Mesendoderm (in vitro differentiated cells): ENCODE measurements at regions not wholly inside any gene's neighbourhood (a gene's known extent, or its start where the extent isn't known, plus 50 kb on each side); places are given as distances from the start of the nearest gene placed in this dataset.
A peak's percentile ranks its signal among the peaks of the same experiment; 100 is the strongest.

Experiments
- DNase-seq: peaks from one replicate; pipeline ENCODE4 v3.0.0; 2013
- H2AK5ac ChIP-seq: 2 replicates; pipeline ENCODE4 v1.6.1; 2013; ENCODE audit warnings: low read length, inconsistent platforms
- H2BK120ac ChIP-seq: 2 replicates; pipeline ENCODE4 v1.6.1; 2013; ENCODE audit warnings: low read depth, mild to moderate bottlenecking, low read length, moderate library complexity, mixed read lengths
- H2BK15ac ChIP-seq: replicated peaks from 2 replicates; pipeline ENCODE4 v1.6.1; 2013; ENCODE audit warnings: low read depth, mild to moderate bottlenecking, moderate library complexity
- H2BK5ac ChIP-seq: 2 replicates; pipeline ENCODE4 v1.6.1; 2013; ENCODE audit warnings: low read length, inconsistent platforms
- H3K18ac ChIP-seq: 2 replicates; pipeline ENCODE4 v1.6.1; 2013; ENCODE audit warnings: mild to moderate bottlenecking, low read length, mixed read lengths
- H3K23ac ChIP-seq: one replicate; pipeline ENCODE4 v1.6.1; 2013; ENCODE audit warnings: low read length
- H3K27ac ChIP-seq: 2 replicates; pipeline ENCODE4 v1.5.1; 2013; ENCODE audit warnings: low read depth, mild to moderate bottlenecking, inconsistent platforms, low read length, moderate library complexity
- H3K27me3 ChIP-seq: 2 replicates; pipeline ENCODE4 v1.6.1; 2013; ENCODE audit warnings: low read length, control low read depth, mild to moderate bottlenecking, inconsistent platforms; ENCODE audit not compliant: insufficient read depth, poor library complexity
- H3K36me3 ChIP-seq: 2 replicates; pipeline ENCODE4 v1.6.1; 2013; ENCODE audit warnings: low read length, inconsistent platforms; ENCODE audit not compliant: control insufficient read depth, insufficient read depth
- H3K4ac ChIP-seq: one replicate; pipeline ENCODE4 v1.6.1; 2013; ENCODE audit warnings: low read depth, mild to moderate bottlenecking, low read length, moderate library complexity
- H3K4me1 ChIP-seq: 2 replicates; pipeline ENCODE4 v1.6.1; 2013; ENCODE audit warnings: low read depth, low read length, inconsistent platforms; ENCODE audit not compliant: control insufficient read depth
- H3K4me2 ChIP-seq: 2 replicates; pipeline ENCODE4 v1.6.1; 2013; ENCODE audit warnings: low read length
- H3K4me3 ChIP-seq: 2 replicates; pipeline ENCODE4 v1.5.1; 2013; ENCODE audit warnings: mild to moderate bottlenecking, low read length
- H3K56ac ChIP-seq: one replicate; pipeline ENCODE4 v1.6.1; 2013; ENCODE audit warnings: low read length
- H3K79me1 ChIP-seq: 2 replicates; pipeline ENCODE4 v1.6.1; 2013; ENCODE audit warnings: low read length, inconsistent platforms
- H3K79me2 ChIP-seq: 2 replicates; pipeline ENCODE4 v1.6.1; 2013; ENCODE audit warnings: mild to moderate bottlenecking, low read length; ENCODE audit not compliant: control insufficient read depth, insufficient read depth
- H3K9ac ChIP-seq: 2 replicates; pipeline ENCODE4 v1.6.1; 2013; ENCODE audit warnings: low read length, inconsistent platforms
- H4K5ac ChIP-seq: one replicate; pipeline ENCODE4 v1.6.1; 2013; ENCODE audit warnings: low read length
- H4K8ac ChIP-seq: one replicate; pipeline ENCODE4 v1.6.1; 2013; ENCODE audit warnings: low read depth, mild to moderate bottlenecking, control low read depth, low read length, moderate library complexity
- WGBS: extraction: QIAGEN DNeasy Blood & Tissue Kit; methylation state at CpG from one replicate; pipeline ENCODE4 v1.1.7; 2013; ENCODE audit warnings: low lambda C conversion rate, missing lambda C conversion rate; ENCODE audit not compliant: insufficient coverage; ENCODE audit errors: extremely low coverage; 5-methylcytosine and 5-hydroxymethylcytosine counted together

DNA sequence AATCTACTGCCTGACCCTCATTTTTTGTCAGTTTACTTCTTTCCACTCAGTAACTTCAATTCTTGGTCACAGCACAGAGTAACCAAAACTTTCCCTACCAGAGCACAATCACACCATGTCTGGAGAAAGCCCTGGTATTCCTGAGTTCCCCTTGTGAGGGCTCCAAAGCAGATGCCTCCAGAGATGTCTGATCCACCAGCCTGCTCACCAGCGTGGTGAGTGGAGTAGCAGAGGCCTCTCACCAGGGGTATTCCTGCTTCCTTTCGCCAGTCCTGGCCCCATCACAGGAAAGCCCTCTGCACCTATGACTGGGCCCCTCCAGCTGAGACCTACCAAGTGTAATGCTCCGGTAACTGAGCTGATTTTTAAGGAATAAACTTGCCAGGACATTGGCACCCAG lies 205.4 kb upstream of the HS3ST3A1 start:
- Histone ChIP-seq H3K79me2 (no peaks in the 10 kb centered on the region), H3K79me1 (no peaks in the 10 kb centered on the region), H3K18ac (no peak overlapping the region), H4K8ac (no peak overlapping the region), H2AK5ac (no peak overlapping the region), H2BK15ac (no peak overlapping the region), H4K5ac (no peak overlapping the region), H3K9ac (no peak overlapping the region), H2BK120ac (no peak overlapping the region), H3K4ac (no peak overlapping the region), H3K4me2 (no peak overlapping the region), H3K27me3 (no peaks in the 10 kb centered on the region), H2BK5ac (no peak overlapping the region), H3K4me1 (no peaks in the 10 kb centered on the region), H3K23ac (no peak overlapping the region), H3K36me3 (no peaks in the 10 kb centered on the region), H3K4me3 (no peak overlapping the region), H3K56ac (no peak overlapping the region), H3K27ac (no peak overlapping the region)
- no peak for DNase-seq
- no CpG with 5 or more reads among the region's 3 CpGs for WGBS

- no peak overlapping the region for H3K18ac ChIP-seq
- no peaks in the 10 kb centered on the region for H3K79me1 ChIP-seq
- H4K5ac ChIP-seq: no peak overlapping the region
- H3K4me2 ChIP-seq: no peak overlapping the region
- H3K27me3 ChIP-seq: no peaks in the 10 kb centered on the region
- no peak overlapping the region for H3K9ac ChIP-seq
- H3K56ac ChIP-seq: no peak overlapping the region
- no peaks in the 10 kb centered on the region for H3K79me2 ChIP-seq
- no peak overlapping the region for H2BK15ac ChIP-seq
- no peak overlapping the region for H3K4me3 ChIP-seq
- H3K4me1 ChIP-seq: peaks cover 4% of the 10 kb centered on the region
- no peak overlapping the region for H2AK5ac ChIP-seq
- H2BK120ac ChIP-seq: no peak overlapping the region
- H2BK5ac ChIP-seq: no peak overlapping the region
- no peak overlapping the region for H4K8ac ChIP-seq
- DNase-seq: no peak
- no CpG with 5 or more reads among the region's 2 CpGs for WGBS
- no peak overlapping the region for H3K27ac ChIP-seq
- no peak overlapping the region for H3K23ac ChIP-seq
- no peak overlapping the region for H3K4ac ChIP-seq
- no peaks in the 10 kb centered on the region for H3K36me3 ChIP-seq
Measured at GRCh38 chr17:13812350-13812749, 210.6 kb upstream of the HS3ST3A1 start.

DNA sequence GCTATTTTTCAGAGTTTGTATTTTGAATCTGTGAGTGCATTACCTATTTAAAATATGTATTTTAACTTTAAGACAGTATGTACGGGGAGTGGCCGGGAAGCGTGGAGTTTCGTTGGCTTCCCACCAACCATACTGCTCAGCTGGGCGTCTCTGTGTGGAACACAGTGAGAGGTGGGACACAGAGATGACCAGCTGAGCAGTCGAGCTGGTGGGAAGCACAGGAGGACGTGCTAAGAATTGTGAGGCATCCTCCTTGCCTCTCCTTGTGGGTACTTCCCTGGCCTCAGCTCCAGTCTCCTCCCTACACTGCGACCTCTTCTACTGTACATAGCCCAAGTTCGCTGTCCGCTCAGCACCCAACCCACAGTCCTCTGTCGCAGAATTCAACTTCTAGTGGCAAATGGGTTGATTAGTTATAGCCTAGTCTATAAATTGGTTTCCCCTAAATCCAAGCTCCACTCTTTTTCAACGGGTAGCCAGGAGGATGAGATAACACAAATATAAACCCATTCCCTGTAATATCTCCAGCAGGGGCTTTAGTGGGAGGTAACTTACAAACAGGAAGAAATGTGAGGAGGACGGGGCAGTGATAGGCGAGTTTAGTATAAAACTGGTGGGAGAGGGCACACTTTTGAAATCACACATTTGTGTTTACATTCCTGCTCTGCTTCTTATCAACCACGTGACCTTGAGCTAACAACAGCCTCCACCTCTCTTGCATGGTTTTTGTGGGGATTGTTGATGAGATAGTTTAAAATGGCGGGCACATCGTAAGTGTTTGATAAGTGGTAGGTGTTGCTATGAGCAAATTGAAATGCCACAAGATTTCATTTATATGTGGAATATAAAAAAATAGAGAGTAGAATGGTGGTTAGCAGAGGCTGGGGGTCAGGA lies 211.9 kb upstream of the HS3ST3A1 start:
- Histone ChIP-seq H2BK120ac (no peak overlapping the region), H3K79me1 (no peaks in the 10 kb centered on the region), H3K4ac (no peak overlapping the region), H3K4me1 (peaks cover 4% of the 10 kb centered on the region), H2BK5ac (no peak overlapping the region), H3K18ac (no peak overlapping the region), H3K79me2 (no peaks in the 10 kb centered on the region), H3K27me3 (no peaks in the 10 kb centered on the region), H3K4me3 (no peak overlapping the region), H3K9ac (no peak overlapping the region), H2BK15ac (no peak overlapping the region), H4K8ac (no peak overlapping the region), H3K23ac (no peak overlapping the region), H3K56ac (peak overlapping the region; percentile 68), H3K4me2 (no peak overlapping the region), H3K36me3 (no peaks in the 10 kb centered on the region), H4K5ac (no peak overlapping the region), H2AK5ac (no peak overlapping the region), H3K27ac (no peak overlapping the region)
- WGBS: no CpG with 5 or more reads among the region's 17 CpGs
- peak; percentile 51 for DNase-seq

- Histone ChIP-seq H2BK15ac (no peak overlapping the region), H3K9ac (no peak overlapping the region), H3K36me3 (no peaks in the 10 kb centered on the region), H3K4me3 (no peak overlapping the region), H4K8ac (no peak overlapping the region), H2AK5ac (no peak overlapping the region), H3K4ac (no peak overlapping the region), H3K4me1 (peaks cover 4% of the 10 kb centered on the region), H3K56ac (no peak overlapping the region), H3K27me3 (no peaks in the 10 kb centered on the region), H2BK120ac (no peak overlapping the region), H3K79me1 (no peaks in the 10 kb centered on the region), H2BK5ac (no peak overlapping the region), H3K27ac (no peak overlapping the region), H3K18ac (no peak overlapping the region), H3K4me2 (no peak overlapping the region), H4K5ac (no peak overlapping the region), H3K79me2 (no peaks in the 10 kb centered on the region), H3K23ac (no peak overlapping the region)
- peak; percentile 59 for DNase-seq
- WGBS: no CpG with 5 or more reads among the region's 3 CpGs
Measured at GRCh38 chr17:13822700-13823099, 221.0 kb upstream of the HS3ST3A1 start.

- peak overlapping the region; percentile 66 for H3K56ac ChIP-seq
- no peak overlapping the region for H3K23ac ChIP-seq
- no peak overlapping the region for H3K4ac ChIP-seq
- H3K9ac ChIP-seq: no peak overlapping the region
- no peaks in the 10 kb centered on the region for H3K27me3 ChIP-seq
- no peak overlapping the region for H2AK5ac ChIP-seq
- H3K4me1 ChIP-seq: peaks cover 4% of the 10 kb centered on the region
- H3K36me3 ChIP-seq: no peaks in the 10 kb centered on the region
- H3K18ac ChIP-seq: no peak overlapping the region
- no peak overlapping the region for H2BK15ac ChIP-seq
- H2BK5ac ChIP-seq: peak overlapping the region; percentile 18
- no peaks in the 10 kb centered on the region for H3K79me2 ChIP-seq
- H4K5ac ChIP-seq: no peak overlapping the region
- no peak overlapping the region for H4K8ac ChIP-seq
- H3K79me1 ChIP-seq: no peaks in the 10 kb centered on the region
- no peak overlapping the region for H2BK120ac ChIP-seq
- no peak overlapping the region for H3K4me3 ChIP-seq
- WGBS: no CpG with 5 or more reads among the region's 1 CpG
- no peak overlapping the region for H3K27ac ChIP-seq
- no peak overlapping the region for H3K4me2 ChIP-seq
- DNase-seq: peak; percentile 91
Measured at GRCh38 chr17:13825526-13826040, 223.9 kb upstream of the HS3ST3A1 start.
